ENCODE measurements at regions not wholly inside any gene's neighbourhood (a gene's known extent, or its start where the extent isn't known, plus 50 kb on each side); places are given as distances from the start of the nearest gene placed in this dataset.

DNA sequence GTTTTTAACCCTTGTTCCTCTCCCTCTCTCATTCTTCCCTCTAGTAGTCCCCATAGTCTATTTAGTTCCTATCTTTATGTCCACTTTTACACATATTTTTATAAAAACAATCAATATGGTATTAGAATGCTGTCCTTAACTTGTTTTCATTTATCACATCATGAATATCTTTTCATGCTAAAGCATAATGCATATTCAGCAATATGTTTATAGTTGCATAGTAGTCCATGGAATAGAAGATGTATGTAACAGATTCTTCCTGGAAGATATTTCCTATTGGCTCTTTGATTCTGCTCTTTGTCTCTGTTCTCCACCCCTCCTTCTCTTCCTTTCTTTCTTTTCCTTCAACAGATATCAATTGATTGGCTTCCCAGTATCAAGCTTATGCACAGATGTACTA is 1047.1 kb upstream of the TENM4 start:
- peaks cover 18 to 24% (median 19%) of the 10 kb centered on the region in 3 donors for H3K9me3 Mint-ChIP-seq
- ATAC-seq (replicated peaks in 1 of 4) (no peak), DNase-seq (no peak)
- no peak overlapping the region for H3K4me3 Mint-ChIP-seq
- H3K27ac Mint-ChIP-seq = no peak overlapping the region
- H3K27me3 ChIP-seq (replicated peaks in 1 of 2; ENCODE audit: control insufficient read depth in 2 of 2, extremely low read depth in 1 of 2, insufficient read depth in 2 of 2, low read length in 1 of 2) = no peaks in the 10 kb centered on the region
- H3K4me3 ChIP-seq (ENCODE audit: control insufficient read depth in 1 of 2, extremely low read depth in 1 of 2, low read length in 1 of 2) = no peak overlapping the region
- H3K4me1 Mint-ChIP-seq = no peaks in the 10 kb centered on the region
- H3K36me3 ChIP-seq (ENCODE audit: control insufficient read depth in 2 of 2, extremely low read depth in 1 of 2, insufficient read depth in 1 of 2, low read length in 1 of 2) = no peaks in the 10 kb centered on the region
- ChIA-PET POLR2A (no interaction called here), CTCF (no interaction called here)
- no peaks in the 10 kb centered on the region for H3K27me3 Mint-ChIP-seq
- no peaks in the 10 kb centered on the region for H3K4me1 ChIP-seq (ENCODE audit: control insufficient read depth in 1 of 2, extremely low read depth in 1 of 2, insufficient read depth in 2 of 2, low read length in 2 of 2)
- H3K27ac ChIP-seq (ENCODE audit: low read length) = no peak overlapping the region
- no peaks in the 10 kb centered on the region for H3K9me3 ChIP-seq
- H3K36me3 Mint-ChIP-seq = no peaks in the 10 kb centered on the region

DNA sequence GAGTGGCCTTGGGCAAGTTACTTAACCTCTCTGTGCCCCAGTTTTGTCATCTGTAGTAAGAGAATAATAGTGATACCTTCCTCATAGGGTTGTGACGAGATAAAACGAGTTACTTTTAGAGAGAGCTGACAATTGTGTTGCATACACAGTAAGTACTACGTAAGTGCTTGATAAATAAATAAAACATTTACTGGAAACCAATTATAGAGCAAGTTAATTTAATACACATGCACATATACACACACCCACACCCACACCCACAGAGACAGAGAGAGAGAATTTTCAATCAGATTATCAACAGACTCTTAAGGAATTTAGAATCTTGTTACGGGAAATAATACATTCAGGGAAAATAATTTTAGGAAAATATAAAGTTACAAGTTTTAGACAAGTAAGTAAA is 1045.8 kb upstream of the TENM4 start:
- Histone ChIP-seq H3K36me3 (ENCODE audit: control insufficient read depth in 2 of 2, extremely low read depth in 1 of 2, insufficient read depth in 1 of 2, low read length in 1 of 2) (no peaks in the 10 kb centered on the region), H3K27ac (ENCODE audit: low read length) (no peak overlapping the region), H3K27me3 (replicated peaks in 1 of 2; ENCODE audit: control insufficient read depth in 2 of 2, extremely low read depth in 1 of 2, insufficient read depth in 2 of 2, low read length in 1 of 2) (no peaks in the 10 kb centered on the region), H3K9me3 (no peaks in the 10 kb centered on the region), H3K4me1 (ENCODE audit: control insufficient read depth in 1 of 2, extremely low read depth in 1 of 2, insufficient read depth in 2 of 2, low read length in 2 of 2) (no peaks in the 10 kb centered on the region), H3K4me3 (ENCODE audit: control insufficient read depth in 1 of 2, extremely low read depth in 1 of 2, low read length in 1 of 2) (no peak overlapping the region)
- ATAC-seq (replicated peaks in 1 of 4) (no peak), DNase-seq (no peak)
- no peak overlapping the region for H3K27ac Mint-ChIP-seq
- H3K27me3 Mint-ChIP-seq = no peaks in the 10 kb centered on the region
- no peaks in the 10 kb centered on the region for H3K36me3 Mint-ChIP-seq
- CTCF ChIA-PET = no interaction called here
- H3K4me3 Mint-ChIP-seq = no peak overlapping the region
- no CpG with 5 or more reads among the region's 4 CpGs for WGBS (ENCODE audit: insufficient coverage)
- H3K4me1 Mint-ChIP-seq = no peaks in the 10 kb centered on the region
- peaks cover 18 to 21% (median 18%) of the 10 kb centered on the region in 3 donors for H3K9me3 Mint-ChIP-seq
- POLR2A ChIA-PET = no interaction called here

DNA sequence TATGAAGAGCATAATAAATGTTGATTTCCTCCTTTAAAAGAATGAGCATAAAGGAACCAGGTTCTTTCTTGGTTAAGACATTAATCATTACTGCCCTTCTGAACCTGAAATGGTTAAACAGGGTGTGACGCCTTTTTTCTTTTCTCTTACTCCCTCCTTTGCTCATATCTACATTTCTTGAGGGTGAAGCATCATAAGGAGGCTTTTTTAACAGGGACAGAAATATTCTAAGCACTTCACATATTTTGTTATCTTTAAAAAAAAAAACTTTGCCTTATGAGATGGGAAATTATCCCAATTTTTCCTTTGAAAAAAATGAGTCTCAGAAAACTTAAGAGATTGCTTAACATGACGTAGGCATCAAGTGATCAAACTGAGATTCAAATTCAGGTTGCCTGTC is 1036.3 kb upstream of the TENM4 start:
- POLR2A ChIA-PET = no interaction called here
- no peaks in the 10 kb centered on the region for H3K27me3 Mint-ChIP-seq
- Histone ChIP-seq H3K27ac (ENCODE audit: low read length) (no peak overlapping the region), H3K9me3 (no peaks in the 10 kb centered on the region), H3K27me3 (replicated peaks in 1 of 2; ENCODE audit: control insufficient read depth in 2 of 2, extremely low read depth in 1 of 2, insufficient read depth in 2 of 2, low read length in 1 of 2) (no peaks in the 10 kb centered on the region), H3K4me3 (ENCODE audit: control insufficient read depth in 1 of 2, extremely low read depth in 1 of 2, low read length in 1 of 2) (no peak overlapping the region), H3K36me3 (ENCODE audit: control insufficient read depth in 2 of 2, extremely low read depth in 1 of 2, insufficient read depth in 1 of 2, low read length in 1 of 2) (no peaks in the 10 kb centered on the region), H3K4me1 (ENCODE audit: control insufficient read depth in 1 of 2, extremely low read depth in 1 of 2, insufficient read depth in 2 of 2, low read length in 2 of 2) (no peaks in the 10 kb centered on the region)
- no peaks in the 10 kb centered on the region for H3K4me1 Mint-ChIP-seq
- H3K36me3 Mint-ChIP-seq = no peaks in the 10 kb centered on the region
- ATAC-seq (replicated peaks in 1 of 4) (no peak), DNase-seq (no peak)
- CTCF ChIA-PET = no interaction called here
- no peak overlapping the region for H3K27ac Mint-ChIP-seq
- no peak overlapping the region for H3K4me3 Mint-ChIP-seq
- no CpG with 5 or more reads among the region's 2 CpGs for WGBS (ENCODE audit: insufficient coverage)
- peaks cover 11 to 16% (median 14%) of the 10 kb centered on the region in 3 donors for H3K9me3 Mint-ChIP-seq

DNA sequence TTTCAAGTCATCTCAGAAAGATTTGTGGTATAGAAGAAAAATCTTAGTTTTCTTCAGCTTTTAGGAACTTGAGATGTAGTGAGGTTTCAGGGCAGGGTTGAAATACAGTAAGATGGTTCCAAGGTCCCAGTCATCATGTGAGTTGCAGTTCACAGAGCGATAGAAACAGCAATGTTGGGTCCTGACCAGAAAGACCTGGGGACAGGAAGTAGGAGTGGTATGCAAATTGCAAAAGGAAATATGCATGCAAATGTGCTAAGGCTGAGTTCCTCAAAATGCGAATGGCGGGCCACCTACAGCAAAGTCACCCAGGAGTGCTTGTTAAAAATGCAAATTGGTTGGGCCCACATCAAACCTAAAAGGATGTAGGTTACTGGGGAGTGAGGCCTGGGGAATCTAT is 1032.7 kb upstream of the TENM4 start:
- ATAC-seq (replicated peaks in 1 of 4) = no peak
- Mint-ChIP-seq H3K36me3 (no peaks in the 10 kb centered on the region), H3K4me3 (no peak overlapping the region), H3K27me3 (no peaks in the 10 kb centered on the region), H3K9me3 (peaks cover 12 to 22% (median 13%) of the 10 kb centered on the region in 3 donors), H3K27ac (no peak overlapping the region), H3K4me1 (no peaks in the 10 kb centered on the region)
- no peaks in the 10 kb centered on the region for H3K27me3 ChIP-seq (replicated peaks in 1 of 2; ENCODE audit: control insufficient read depth in 2 of 2, extremely low read depth in 1 of 2, insufficient read depth in 2 of 2, low read length in 1 of 2)
- H3K9me3 ChIP-seq = no peaks in the 10 kb centered on the region
- H3K4me1 ChIP-seq (ENCODE audit: control insufficient read depth in 1 of 2, extremely low read depth in 1 of 2, insufficient read depth in 2 of 2, low read length in 2 of 2) = no peaks in the 10 kb centered on the region
- CTCF ChIA-PET = no interaction called here
- H3K27ac ChIP-seq (ENCODE audit: low read length) = no peak overlapping the region
- 56% methylated on average over 1 of the region's 3 CpGs for WGBS (ENCODE audit: insufficient coverage)
- DNase-seq = no peak
- no peak overlapping the region for H3K4me3 ChIP-seq (ENCODE audit: control insufficient read depth in 1 of 2, extremely low read depth in 1 of 2, low read length in 1 of 2)
- no peaks in the 10 kb centered on the region for H3K36me3 ChIP-seq (ENCODE audit: control insufficient read depth in 2 of 2, extremely low read depth in 1 of 2, insufficient read depth in 1 of 2, low read length in 1 of 2)
- POLR2A ChIA-PET = no interaction called here

DNA sequence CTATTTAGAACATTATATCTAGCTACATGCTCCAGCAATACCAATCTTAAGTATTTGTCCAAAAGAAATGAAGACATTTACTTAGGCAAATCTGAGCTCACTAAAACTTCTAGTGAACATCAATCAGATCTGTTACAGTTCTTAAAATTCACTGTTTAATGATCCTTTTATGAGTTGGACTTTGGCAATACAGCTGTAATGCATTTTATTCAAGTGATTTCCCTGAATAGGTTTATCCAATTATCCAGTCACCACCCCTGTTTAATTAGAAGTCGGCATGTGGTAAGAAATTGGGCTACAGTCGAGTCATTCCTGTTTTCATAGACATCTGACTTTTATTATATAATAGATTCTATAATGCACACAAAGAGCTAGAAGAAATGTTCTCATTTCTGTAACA is 1029.0 kb upstream of the TENM4 start:
- no peak for ATAC-seq (replicated peaks in 1 of 4)
- H3K9me3 Mint-ChIP-seq = peaks cover 21 to 44% (median 28%) of the 10 kb centered on the region in 3 donors
- Histone ChIP-seq H3K4me3 (ENCODE audit: control insufficient read depth in 1 of 2, extremely low read depth in 1 of 2, low read length in 1 of 2) (no peak overlapping the region), H3K36me3 (ENCODE audit: control insufficient read depth in 2 of 2, extremely low read depth in 1 of 2, insufficient read depth in 1 of 2, low read length in 1 of 2) (no peaks in the 10 kb centered on the region), H3K27ac (ENCODE audit: low read length) (no peak overlapping the region), H3K27me3 (replicated peaks in 1 of 2; ENCODE audit: control insufficient read depth in 2 of 2, extremely low read depth in 1 of 2, insufficient read depth in 2 of 2, low read length in 1 of 2) (no peaks in the 10 kb centered on the region), H3K4me1 (ENCODE audit: control insufficient read depth in 1 of 2, extremely low read depth in 1 of 2, insufficient read depth in 2 of 2, low read length in 2 of 2) (no peaks in the 10 kb centered on the region), H3K9me3 (no peaks in the 10 kb centered on the region)
- no peak overlapping the region for H3K27ac Mint-ChIP-seq
- CTCF ChIA-PET = no interaction called here
- DNase-seq = no peak
- POLR2A ChIA-PET = interaction anchor here in 1 of 2 donors (0.5 kb wide), 1 partner anchor 35 kb away, joined by 3 read pairs; no protein-coding TSS in a partner anchor
- H3K4me1 Mint-ChIP-seq = no peaks in the 10 kb centered on the region
- WGBS (ENCODE audit: insufficient coverage) = no CpG with 5 or more reads among the region's 2 CpGs
- H3K27me3 Mint-ChIP-seq = no peaks in the 10 kb centered on the region
- no peaks in the 10 kb centered on the region for H3K36me3 Mint-ChIP-seq
- H3K4me3 Mint-ChIP-seq = no peak overlapping the region

DNA sequence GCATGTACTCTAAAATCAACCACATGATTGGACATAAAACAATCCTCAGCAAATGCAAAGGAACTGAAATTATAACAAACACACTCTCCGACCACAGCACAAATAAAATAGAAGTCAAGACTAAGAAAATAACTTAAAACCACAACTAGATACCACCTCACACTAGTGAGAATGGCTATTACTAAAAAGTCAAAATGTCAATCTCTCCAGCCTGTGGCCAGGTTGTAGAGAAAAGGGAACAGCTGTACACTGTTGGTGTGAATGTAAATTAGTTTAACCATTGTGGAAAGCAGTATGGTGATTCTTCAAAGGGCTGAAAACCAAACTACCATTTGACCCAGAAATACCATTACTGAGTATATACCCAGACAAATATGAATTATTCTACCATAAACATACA is 1025.7 kb upstream of the TENM4 start:
- Histone ChIP-seq H3K27ac (ENCODE audit: low read length) (no peak overlapping the region), H3K27me3 (replicated peaks in 1 of 2; ENCODE audit: control insufficient read depth in 2 of 2, extremely low read depth in 1 of 2, insufficient read depth in 2 of 2, low read length in 1 of 2) (no peaks in the 10 kb centered on the region), H3K9me3 (no peaks in the 10 kb centered on the region), H3K4me1 (ENCODE audit: control insufficient read depth in 1 of 2, extremely low read depth in 1 of 2, insufficient read depth in 2 of 2, low read length in 2 of 2) (no peaks in the 10 kb centered on the region), H3K36me3 (ENCODE audit: control insufficient read depth in 2 of 2, extremely low read depth in 1 of 2, insufficient read depth in 1 of 2, low read length in 1 of 2) (no peaks in the 10 kb centered on the region), H3K4me3 (ENCODE audit: control insufficient read depth in 1 of 2, extremely low read depth in 1 of 2, low read length in 1 of 2) (no peak overlapping the region)
- ATAC-seq (replicated peaks in 1 of 4) = no peak
- H3K36me3 Mint-ChIP-seq = no peaks in the 10 kb centered on the region
- ChIA-PET CTCF (no interaction called here), POLR2A (no interaction called here)
- peaks cover 21 to 29% (median 21%) of the 10 kb centered on the region in 3 donors for H3K9me3 Mint-ChIP-seq
- DNase-seq = no peak
- no peak overlapping the region for H3K4me3 Mint-ChIP-seq
- H3K27me3 Mint-ChIP-seq = no peaks in the 10 kb centered on the region
- WGBS (ENCODE audit: insufficient coverage) = no CpG with 5 or more reads among the region's 1 CpG
- H3K27ac Mint-ChIP-seq = no peak overlapping the region
- H3K4me1 Mint-ChIP-seq = no peaks in the 10 kb centered on the region

DNA sequence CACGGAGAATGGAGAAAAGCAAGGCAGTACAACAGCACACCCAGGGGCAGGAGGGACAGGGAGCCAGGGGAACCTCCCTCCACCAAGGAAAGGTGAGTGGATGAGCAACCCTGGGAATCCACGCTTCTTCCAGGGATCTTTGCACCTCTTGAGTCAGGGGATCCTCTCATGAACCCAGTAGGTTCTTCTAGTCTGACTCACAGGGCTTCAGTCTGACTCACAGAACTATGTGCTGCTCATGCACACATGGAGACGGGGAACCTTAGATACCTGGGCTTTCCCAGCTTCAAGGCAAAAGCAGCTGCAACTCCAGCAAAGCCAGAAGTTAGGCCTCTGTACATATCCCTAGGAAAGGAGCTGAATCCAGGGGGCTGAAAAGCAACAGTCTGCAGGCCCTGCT is 1021.4 kb upstream of the TENM4 start:
- DNase-seq = no peak
- POLR2A ChIA-PET = no interaction called here
- Histone ChIP-seq H3K27ac (ENCODE audit: low read length) (no peak overlapping the region), H3K4me1 (ENCODE audit: control insufficient read depth in 1 of 2, extremely low read depth in 1 of 2, insufficient read depth in 2 of 2, low read length in 2 of 2) (no peaks in the 10 kb centered on the region), H3K4me3 (ENCODE audit: control insufficient read depth in 1 of 2, extremely low read depth in 1 of 2, low read length in 1 of 2) (no peak overlapping the region), H3K9me3 (no peaks in the 10 kb centered on the region), H3K36me3 (ENCODE audit: control insufficient read depth in 2 of 2, extremely low read depth in 1 of 2, insufficient read depth in 1 of 2, low read length in 1 of 2) (no peaks in the 10 kb centered on the region), H3K27me3 (replicated peaks in 1 of 2; ENCODE audit: control insufficient read depth in 2 of 2, extremely low read depth in 1 of 2, insufficient read depth in 2 of 2, low read length in 1 of 2) (no peaks in the 10 kb centered on the region)
- no peak for ATAC-seq (replicated peaks in 1 of 4)
- 60% methylated on average over 1 of the region's 3 CpGs for WGBS (ENCODE audit: insufficient coverage)
- H3K27ac Mint-ChIP-seq = no peak overlapping the region
- H3K27me3 Mint-ChIP-seq = no peaks in the 10 kb centered on the region
- peaks cover 16 to 33% (median 28%) of the 10 kb centered on the region in 3 donors for H3K9me3 Mint-ChIP-seq
- CTCF ChIA-PET = no interaction called here
- H3K36me3 Mint-ChIP-seq = no peaks in the 10 kb centered on the region
- no peak overlapping the region for H3K4me3 Mint-ChIP-seq
- H3K4me1 Mint-ChIP-seq = no peaks in the 10 kb centered on the region
